C4-2B (cell line): ENCODE measurements at regions not wholly inside any gene's neighbourhood (a gene's known extent, or its start where the extent isn't known, plus 50 kb on each side); places are given as distances from the start of the nearest gene placed in this dataset.

ENCODE experiments used
- CTCF ChIP-seq: fragments of 450-650 bp; conservative IDR thresholded peaks from 2 replicates; pipeline ENCODE4 v1.5.1; 2017; ENCODE audit warnings: mild to moderate bottlenecking
- ZFX ChIP-seq: fragments of 450-650 bp; IDR thresholded peaks from 2 replicates; pipeline ENCODE4 v1.6.1; 2017

GRCh38 chr5:144086295-144086694 lies 84.2 kb downstream of the YIPF5 start:
- TF ChIP-seq CTCF (no peak), ZFX (no peak)
